T-helper 1 cell treated with Interleukin-12 subunit alpha and Interleukin-12 subunit beta and Interleukin-4 antibody, amounts not matched to agents 30 μg/mL and 1 μg/mL, for 36 hours (primary cell): ENCODE measurements at regions not wholly inside any gene's neighbourhood (a gene's known extent, or its start where the extent isn't known, plus 50 kb on each side); places are given as distances from the start of the nearest gene placed in this dataset.

Experiments used
- H3K27ac Mint-ChIP-seq: one replicate; pipeline ENCODE4 v1.8.0; 2021; ENCODE audit warnings: mild to moderate bottlenecking, mixed read lengths
- H3K27me3 Mint-ChIP-seq: one replicate; pipeline ENCODE4 v1.8.0; 2021; ENCODE audit warnings: low read depth, mixed read lengths
- H3K36me3 Mint-ChIP-seq: one replicate; pipeline ENCODE4 v1.8.0; 2021; ENCODE audit warnings: low read depth, mixed read lengths
- H3K4me1 Mint-ChIP-seq: one replicate; pipeline ENCODE4 v1.8.0; 2021; ENCODE audit warnings: low read depth, mixed read lengths
- H3K4me3 Mint-ChIP-seq: one replicate; pipeline ENCODE4 v1.8.0; 2021; ENCODE audit warnings: mild to moderate bottlenecking, moderate library complexity, mixed read lengths
- H3K9me3 Mint-ChIP-seq: one replicate; pipeline ENCODE4 v1.8.0; 2021; ENCODE audit warnings: mixed read lengths

DNA sequence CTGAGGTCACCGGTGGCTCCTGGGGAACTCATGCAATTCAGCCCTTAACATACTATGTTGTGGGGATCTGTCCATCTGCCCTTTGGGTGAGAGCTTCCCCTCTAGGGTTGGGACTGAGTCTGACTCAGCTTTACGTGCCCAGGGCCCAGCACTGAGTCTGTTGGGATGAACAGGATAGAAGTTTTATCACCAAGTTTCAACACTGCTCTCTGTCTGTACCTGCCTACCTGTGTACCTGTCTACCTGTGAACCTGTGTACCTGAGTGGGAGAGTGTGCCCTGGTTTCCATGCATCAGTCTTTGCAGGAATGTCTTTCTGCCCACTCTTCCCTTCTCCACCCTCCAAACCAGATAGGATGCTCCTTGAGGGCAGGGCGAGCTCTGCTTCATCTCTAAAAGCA, 90.6 kb upstream of the POU3F1 start:
- Mint-ChIP-seq H3K27ac (no peak overlapping the region), H3K9me3 (no peaks in the 10 kb centered on the region), H3K36me3 (no peaks in the 10 kb centered on the region), H3K4me1 (no peaks in the 10 kb centered on the region), H3K4me3 (no peak overlapping the region), H3K27me3 (peaks cover 75% of the 10 kb centered on the region)

DNA sequence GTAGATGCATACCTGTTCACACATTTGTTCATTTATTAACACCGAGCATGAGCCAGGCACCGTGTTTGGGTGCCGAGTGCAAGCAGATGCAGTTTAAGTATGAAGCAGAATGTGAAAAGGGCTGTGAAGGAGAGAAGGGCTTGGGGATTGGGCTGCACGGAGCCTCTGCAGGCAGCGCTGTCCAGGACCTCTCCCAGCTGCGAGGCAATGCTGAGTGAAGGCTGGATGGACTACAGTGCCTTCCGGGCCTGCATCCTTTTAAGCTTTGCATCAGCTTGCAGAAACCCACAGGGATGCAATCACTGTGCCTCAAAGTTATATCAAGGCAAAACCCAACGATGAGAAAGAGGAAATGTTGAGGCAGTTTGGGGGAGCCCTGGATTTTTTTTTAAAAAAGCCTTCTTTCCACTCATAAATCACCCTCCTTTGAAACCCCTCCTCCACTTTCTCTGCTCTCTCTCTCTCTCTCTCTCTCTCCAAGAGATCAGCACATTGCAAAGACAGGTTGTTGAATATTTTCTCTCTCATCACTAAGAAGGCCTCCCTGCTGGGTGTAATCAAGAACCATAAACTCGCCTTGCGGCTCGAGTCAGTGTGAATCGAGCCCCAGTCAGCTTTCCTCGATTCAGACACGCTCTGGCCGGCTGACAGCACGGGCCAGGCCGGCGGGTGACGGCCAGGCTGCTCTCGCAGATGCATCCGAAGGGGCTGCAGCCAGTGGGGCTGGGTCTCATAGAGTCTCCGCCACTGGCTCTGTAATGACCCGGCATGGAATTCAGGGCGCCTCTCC, 89.2 kb upstream of the POU3F1 start:
- Mint-ChIP-seq H3K36me3 (no peaks in the 10 kb centered on the region), H3K9me3 (no peaks in the 10 kb centered on the region), H3K4me3 (no peak overlapping the region), H3K27ac (no peak overlapping the region), H3K27me3 (peaks cover 79% of the 10 kb centered on the region), H3K4me1 (no peaks in the 10 kb centered on the region)

DNA sequence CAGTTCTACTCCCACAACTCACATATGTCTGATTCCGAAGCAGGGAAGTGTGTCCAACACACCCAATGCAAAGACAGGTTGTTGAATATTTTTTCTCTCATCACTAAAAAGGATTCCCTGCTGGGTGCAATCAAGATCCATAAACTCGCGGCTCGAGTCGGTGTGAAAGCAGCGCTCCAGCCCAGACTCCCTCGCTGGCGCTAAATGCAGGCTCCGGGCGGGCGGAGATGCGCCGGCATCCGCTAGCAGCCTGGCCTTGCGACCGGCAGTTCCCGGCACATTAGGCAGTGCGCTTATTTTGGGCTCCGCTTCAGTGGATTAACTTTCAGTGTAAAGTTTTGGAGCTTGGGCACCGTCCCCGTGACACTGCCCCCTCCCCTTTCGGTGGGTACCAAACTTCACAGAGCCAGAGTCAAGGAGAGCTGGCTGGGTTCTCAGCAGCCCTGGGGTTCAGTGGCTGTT, 87.7 kb upstream of the POU3F1 start:
- no peaks in the 10 kb centered on the region for H3K36me3 Mint-ChIP-seq

DNA sequence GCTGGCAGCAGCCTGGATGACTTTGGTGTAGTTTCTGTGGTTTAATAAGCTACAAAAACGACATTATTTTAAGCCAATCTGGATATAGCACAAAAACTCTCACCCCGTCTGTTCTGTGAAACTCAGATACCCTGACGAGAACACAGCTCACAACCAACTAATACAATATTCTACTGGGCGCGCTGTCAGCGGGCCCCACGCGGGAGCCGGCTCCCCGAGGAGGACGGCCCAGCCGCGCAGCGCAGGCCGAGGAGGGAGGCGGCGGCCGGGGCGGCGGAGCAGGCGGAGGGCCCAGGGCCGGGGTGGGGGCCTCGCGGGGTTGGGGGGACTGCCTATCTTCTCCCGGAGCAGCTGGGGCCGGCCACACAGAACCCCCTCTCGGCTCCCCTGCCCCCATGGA, 87.2 kb upstream of the POU3F1 start:
- Mint-ChIP-seq H3K36me3 (no peaks in the 10 kb centered on the region), H3K27ac (no peak overlapping the region), H3K27me3 (peaks cover 77% of the 10 kb centered on the region), H3K4me1 (no peaks in the 10 kb centered on the region), H3K4me3 (no peak overlapping the region), H3K9me3 (no peaks in the 10 kb centered on the region)

More for the DNA sequence above, 87.7 kb upstream of the POU3F1 start:
- peaks cover 77% of the 10 kb centered on the region for H3K27me3 Mint-ChIP-seq
- H3K9me3 Mint-ChIP-seq: no peaks in the 10 kb centered on the region
- H3K4me3 Mint-ChIP-seq: no peak overlapping the region
- H3K27ac Mint-ChIP-seq: no peak overlapping the region
- H3K4me1 Mint-ChIP-seq: no peaks in the 10 kb centered on the region

DNA sequence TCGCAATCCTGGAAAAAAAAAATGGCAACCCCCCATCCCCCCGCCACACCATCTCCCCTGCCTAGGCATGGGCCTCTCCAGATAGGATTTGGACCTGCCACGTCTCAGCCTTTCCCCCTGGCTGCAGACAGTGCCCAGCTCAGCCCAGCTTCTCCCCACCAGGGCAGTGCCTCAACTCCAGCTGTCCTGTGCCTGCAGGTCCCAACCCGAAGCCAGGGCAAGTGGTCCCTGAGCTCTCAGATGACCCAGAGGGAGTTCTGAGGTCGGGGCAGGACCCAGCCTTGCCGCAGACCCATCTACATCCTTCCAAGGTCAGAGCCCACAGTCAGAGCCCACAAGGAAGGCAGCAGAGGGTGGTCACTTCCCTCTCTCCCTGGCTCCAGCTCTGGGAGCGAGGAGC, 86.7 kb upstream of the POU3F1 start:
- peaks cover 77% of the 10 kb centered on the region for H3K27me3 Mint-ChIP-seq
- H3K27ac Mint-ChIP-seq: no peak overlapping the region
- H3K36me3 Mint-ChIP-seq: no peaks in the 10 kb centered on the region
- H3K9me3 Mint-ChIP-seq: no peaks in the 10 kb centered on the region
- no peak overlapping the region for H3K4me3 Mint-ChIP-seq
- H3K4me1 Mint-ChIP-seq: no peaks in the 10 kb centered on the region

DNA sequence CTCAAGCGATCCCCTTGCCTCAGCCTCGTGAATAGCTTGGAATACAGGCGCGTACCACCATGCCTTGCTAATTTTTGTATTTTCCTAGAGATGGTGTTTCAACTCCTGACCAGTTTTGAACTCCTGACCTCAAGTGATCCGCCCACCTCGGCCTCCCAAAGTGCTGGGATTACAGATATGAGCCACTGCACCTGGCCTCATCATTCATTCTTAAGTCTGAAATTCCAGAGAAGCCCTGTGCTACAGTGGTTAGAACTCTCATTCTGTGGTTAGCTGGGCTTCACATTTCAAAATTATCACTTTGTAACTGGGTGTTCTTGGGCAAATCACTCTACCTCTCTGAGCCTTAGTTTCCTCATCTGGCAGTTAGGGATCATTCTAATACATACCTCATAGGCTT, 86.1 kb upstream of the POU3F1 start:
- Mint-ChIP-seq H3K36me3 (no peaks in the 10 kb centered on the region), H3K27me3 (peaks cover 73% of the 10 kb centered on the region), H3K4me1 (no peaks in the 10 kb centered on the region), H3K27ac (no peak overlapping the region), H3K9me3 (no peaks in the 10 kb centered on the region), H3K4me3 (no peak overlapping the region)

DNA sequence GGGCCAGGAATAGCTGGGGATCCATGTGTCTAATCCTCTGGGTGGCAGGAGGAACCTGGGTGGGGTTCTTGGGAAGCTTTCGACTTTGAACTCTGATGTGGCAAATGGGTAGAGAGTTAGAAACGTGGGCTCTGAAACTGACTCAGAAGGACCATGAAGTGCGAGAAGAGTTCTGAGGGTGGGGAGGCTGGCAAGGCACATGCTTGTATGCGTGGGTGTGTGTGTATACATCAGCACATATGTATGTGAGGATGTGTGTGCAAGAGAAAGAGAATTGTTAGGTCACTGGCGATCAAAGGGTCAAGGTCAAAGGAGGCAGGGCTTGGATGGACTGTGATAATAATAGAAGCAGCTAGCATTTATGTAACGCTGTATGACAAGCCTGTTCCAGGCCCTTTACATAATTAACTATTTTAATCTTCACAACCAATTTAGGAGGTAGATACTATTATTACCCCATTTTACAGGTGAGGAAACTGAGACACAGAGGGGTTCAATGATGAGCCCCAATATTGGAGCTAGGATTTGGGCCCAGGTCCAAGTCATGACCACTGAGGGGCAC, 84.5 kb upstream of the POU3F1 start:
- no peak overlapping the region for H3K4me3 Mint-ChIP-seq
- H3K4me1 Mint-ChIP-seq: no peaks in the 10 kb centered on the region
- H3K9me3 Mint-ChIP-seq: no peaks in the 10 kb centered on the region
- no peaks in the 10 kb centered on the region for H3K36me3 Mint-ChIP-seq
- peaks cover 58% of the 10 kb centered on the region for H3K27me3 Mint-ChIP-seq
- H3K27ac Mint-ChIP-seq: no peak overlapping the region

DNA sequence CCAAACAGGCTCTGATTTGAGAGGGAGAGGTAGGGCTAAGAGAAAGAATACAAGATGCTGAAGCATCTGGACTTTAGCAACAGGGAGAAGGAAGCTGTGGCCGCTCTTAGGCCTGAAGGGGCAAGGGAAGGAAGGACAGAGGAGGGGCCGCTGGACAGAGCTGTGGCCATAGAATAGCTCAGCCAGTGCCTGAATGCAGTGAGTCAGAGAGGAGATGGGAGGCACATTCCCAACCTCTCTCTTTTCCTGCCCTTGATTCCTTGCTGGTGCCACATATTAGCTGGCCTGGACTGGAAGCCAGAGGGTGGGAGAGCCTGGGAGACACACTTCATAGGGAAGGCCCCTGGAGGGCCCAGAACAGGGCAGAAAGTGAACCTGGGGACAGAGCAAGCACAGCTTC, 83.4 kb upstream of the POU3F1 start:
- Mint-ChIP-seq H3K27ac (no peak overlapping the region), H3K9me3 (no peaks in the 10 kb centered on the region), H3K36me3 (no peaks in the 10 kb centered on the region), H3K27me3 (peaks cover 47% of the 10 kb centered on the region), H3K4me3 (no peak overlapping the region), H3K4me1 (no peaks in the 10 kb centered on the region)

DNA sequence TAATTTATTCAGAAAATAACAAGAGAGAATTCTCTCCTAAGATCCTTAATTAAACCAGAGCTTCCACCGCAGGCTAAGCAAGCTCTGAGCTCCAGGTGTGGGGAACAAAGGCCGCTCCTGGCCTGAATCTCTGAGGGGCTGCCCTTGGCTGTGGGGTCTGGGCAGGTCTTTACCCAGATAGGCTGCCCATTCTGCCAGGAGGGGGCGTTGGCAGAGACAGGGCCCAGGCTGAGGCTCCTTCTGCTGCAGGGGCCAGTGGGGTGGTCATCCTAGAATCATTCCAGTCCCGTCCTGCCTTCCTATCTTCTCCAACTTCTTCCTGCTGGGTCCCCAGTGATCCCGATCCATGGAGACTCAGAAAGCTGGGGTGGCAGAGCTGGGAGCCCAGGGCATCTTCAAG, 82.9 kb upstream of the POU3F1 start:
- Mint-ChIP-seq H3K27ac (no peak overlapping the region), H3K36me3 (no peaks in the 10 kb centered on the region), H3K27me3 (peaks cover 42% of the 10 kb centered on the region), H3K4me3 (no peak overlapping the region), H3K4me1 (no peaks in the 10 kb centered on the region), H3K9me3 (no peaks in the 10 kb centered on the region)

DNA sequence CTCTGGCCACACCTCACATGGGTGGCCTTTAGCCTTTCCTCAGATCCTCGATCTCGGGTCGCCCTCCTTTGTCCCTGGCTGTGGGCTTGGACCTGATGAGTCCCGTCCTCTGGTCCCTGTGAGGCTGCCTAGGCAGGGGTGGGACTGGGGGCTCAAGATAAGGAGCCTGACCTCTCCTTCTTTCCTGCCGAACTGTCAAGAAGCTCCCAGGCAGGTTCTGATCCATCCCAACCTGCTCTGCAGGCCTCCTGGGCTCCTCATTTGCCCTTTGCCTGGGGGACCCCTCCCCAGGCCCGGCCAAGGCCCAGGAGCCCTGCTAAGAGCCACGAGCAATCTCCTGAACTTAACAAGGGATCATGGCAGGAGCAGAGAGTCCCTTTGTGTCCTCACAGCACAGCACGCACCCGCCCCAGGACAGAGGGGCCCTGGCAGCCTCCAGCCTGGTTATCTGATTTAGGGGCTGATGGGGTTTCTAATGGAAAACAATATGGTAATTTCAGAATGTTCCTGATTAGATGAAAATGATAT, 82.4 kb upstream of the POU3F1 start:
- Mint-ChIP-seq H3K36me3 (no peaks in the 10 kb centered on the region), H3K4me3 (no peak overlapping the region), H3K9me3 (no peaks in the 10 kb centered on the region), H3K27ac (no peak overlapping the region), H3K27me3 (peaks cover 37% of the 10 kb centered on the region), H3K4me1 (no peaks in the 10 kb centered on the region)

DNA sequence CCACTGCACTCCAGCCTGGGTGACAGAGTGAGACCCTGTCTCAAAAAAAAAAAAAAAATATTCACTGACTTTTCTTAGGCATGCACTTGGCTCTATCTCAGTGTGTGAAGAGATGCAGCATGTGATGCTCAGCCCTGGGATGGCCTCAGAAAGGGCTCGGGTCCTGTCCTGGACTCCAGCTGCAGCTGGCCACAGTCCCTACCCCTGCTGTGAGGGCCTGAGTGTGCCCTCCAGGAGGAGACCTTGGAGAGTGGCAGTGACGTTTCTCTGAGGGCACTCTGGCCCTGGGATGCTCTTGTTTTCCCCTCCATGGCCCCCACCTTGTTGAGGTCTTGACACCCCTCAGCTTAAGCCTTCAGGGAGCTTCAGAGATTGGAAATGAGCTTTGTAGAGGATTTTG, 81.9 kb upstream of the POU3F1 start:
- H3K4me1 Mint-ChIP-seq: no peaks in the 10 kb centered on the region
- peaks cover 35% of the 10 kb centered on the region for H3K27me3 Mint-ChIP-seq
- no peaks in the 10 kb centered on the region for H3K9me3 Mint-ChIP-seq
- no peaks in the 10 kb centered on the region for H3K36me3 Mint-ChIP-seq
- no peak overlapping the region for H3K27ac Mint-ChIP-seq
- H3K4me3 Mint-ChIP-seq: no peak overlapping the region

DNA sequence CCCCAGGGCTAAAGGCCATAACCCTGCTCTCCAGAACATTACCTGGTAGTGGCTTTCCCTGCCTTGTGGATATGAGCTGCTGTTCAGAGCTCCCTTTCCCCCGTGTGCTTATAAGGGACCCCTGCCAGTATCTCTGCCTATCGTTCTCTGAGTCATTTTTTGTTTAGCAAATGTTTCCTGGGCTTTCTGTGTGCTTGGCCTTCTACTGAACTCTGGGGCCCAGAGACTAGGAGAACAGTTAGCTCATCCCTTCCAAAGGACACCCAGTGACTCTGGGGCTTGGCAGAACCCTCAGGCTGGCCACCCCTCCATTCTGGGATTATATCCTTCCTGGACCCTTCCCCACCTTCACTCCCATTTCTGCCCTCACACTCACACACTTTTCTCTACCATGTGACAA, 80.8 kb upstream of the POU3F1 start:
- no peak overlapping the region for H3K4me3 Mint-ChIP-seq
- H3K36me3 Mint-ChIP-seq: no peaks in the 10 kb centered on the region
- no peaks in the 10 kb centered on the region for H3K9me3 Mint-ChIP-seq
- no peaks in the 10 kb centered on the region for H3K4me1 Mint-ChIP-seq
- H3K27me3 Mint-ChIP-seq: peaks cover 24% of the 10 kb centered on the region
- no peak overlapping the region for H3K27ac Mint-ChIP-seq

DNA sequence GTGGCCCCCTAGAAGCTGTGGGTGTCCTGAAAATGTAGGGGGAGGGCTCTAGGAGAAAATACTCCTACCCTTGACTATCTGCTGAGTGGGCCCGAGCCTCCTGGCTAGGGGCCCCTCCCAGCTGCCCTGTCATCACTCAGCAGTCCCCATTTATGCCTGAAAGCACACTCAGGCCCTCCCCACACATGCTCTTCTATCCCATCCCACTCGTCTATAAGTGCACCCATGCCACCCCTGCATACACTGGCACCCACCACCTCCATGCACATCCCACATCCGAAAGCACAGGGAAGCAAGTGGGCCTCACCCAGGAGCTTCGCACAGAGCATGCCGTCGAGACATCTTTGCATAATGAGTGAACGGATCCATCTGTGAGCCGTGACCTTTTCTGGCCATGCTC, 80.4 kb upstream of the POU3F1 start:
- Mint-ChIP-seq H3K27ac (no peak overlapping the region), H3K36me3 (no peaks in the 10 kb centered on the region), H3K27me3 (peaks cover 19% of the 10 kb centered on the region), H3K9me3 (no peaks in the 10 kb centered on the region), H3K4me1 (no peaks in the 10 kb centered on the region), H3K4me3 (no peak overlapping the region)

DNA sequence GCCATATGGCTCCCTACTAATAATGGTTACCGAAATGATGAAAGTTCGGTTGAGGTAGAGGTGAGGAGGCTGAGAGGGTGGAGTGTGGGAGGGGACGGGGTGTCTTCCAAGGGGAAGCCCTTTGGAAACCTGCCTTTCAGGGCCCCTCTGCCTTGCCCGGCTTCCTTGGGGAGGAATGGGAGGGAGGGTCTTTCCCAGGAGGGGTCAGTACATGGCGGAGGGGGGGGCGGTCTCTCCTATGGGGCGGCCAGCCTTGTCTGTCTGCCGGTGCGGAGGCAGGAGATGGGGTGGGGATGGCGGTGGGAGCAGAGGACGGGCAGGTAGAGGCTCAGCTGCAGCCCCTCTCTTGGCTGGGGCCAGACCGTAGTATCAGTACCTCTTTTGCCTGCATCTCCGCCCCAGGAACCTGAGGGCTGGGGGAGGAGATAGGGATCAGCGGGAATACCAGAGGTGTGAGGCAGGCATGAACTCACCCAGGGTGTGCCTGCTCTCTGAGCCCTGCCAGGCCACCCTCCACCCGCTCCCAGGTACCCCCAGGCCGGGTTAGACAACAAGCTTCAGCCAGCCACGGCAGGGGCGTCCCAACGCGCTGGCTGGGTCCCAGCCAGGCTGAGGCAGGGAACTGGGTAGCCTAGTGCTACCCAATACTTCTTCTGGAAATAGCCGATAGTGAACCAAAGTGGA, 79.4 kb upstream of the POU3F1 start:
- Mint-ChIP-seq H3K4me3 (no peak overlapping the region), H3K36me3 (no peaks in the 10 kb centered on the region), H3K27ac (no peak overlapping the region), H3K4me1 (no peaks in the 10 kb centered on the region), H3K27me3 (peaks cover 10% of the 10 kb centered on the region), H3K9me3 (no peaks in the 10 kb centered on the region)

DNA sequence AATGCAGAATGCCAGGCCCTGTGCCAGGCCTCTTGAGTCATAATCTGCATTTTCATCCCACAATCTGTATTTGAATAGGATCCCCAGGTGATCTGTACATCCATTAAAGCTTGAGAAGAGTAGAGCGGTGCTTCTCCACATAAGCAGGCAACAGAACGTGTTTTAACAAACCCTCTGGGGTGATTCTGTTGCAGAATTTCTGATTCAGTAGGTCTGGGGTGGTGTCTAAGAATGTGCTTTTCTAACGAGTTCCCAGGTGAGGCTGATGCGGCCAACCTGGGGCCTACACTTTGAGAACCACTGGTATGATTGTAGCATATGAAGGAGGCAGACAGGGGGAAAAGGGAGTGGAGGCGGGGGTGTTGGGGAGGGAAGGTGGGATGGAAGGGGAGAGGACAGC, 78.4 kb upstream of the POU3F1 start:
- Mint-ChIP-seq H3K9me3 (no peaks in the 10 kb centered on the region), H3K4me1 (no peaks in the 10 kb centered on the region), H3K27ac (no peak overlapping the region), H3K36me3 (no peaks in the 10 kb centered on the region), H3K27me3 (peaks cover 4% of the 10 kb centered on the region), H3K4me3 (no peak overlapping the region)
